ENCODE measurements at regions not wholly inside any gene's neighbourhood (a gene's known extent, or its start where the extent isn't known, plus 50 kb on each side); places are given as distances from the start of the nearest gene placed in this dataset.

DNA sequence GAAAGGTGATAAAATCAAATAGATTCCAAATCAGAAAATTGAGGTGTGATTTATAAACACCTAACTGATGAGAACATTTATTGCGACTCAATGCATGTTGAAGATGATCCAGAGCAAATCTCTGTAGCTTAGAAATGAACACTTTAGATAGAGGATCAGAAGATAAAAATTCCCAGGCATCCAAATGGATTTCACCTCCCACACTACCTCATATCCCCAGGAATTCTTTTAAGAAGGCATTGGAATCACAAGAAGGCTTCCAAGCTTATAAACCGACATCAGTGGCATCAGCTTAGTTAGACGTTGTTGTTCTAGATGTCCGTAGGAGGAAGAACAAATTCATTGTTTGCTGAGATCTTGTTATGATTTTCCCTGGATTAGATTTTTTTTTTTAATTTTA, 154.4 kb downstream of the EBLN2 start:
- Histone ChIP-seq H3K4ac (ENCODE audit: low read length) (no peak overlapping the region), H2BK12ac (ENCODE audit: low read length) (no peak overlapping the region), H2BK5ac (ENCODE audit: low read length) (no peak overlapping the region), H2BK120ac (ENCODE audit: low read depth, low read length) (no peak overlapping the region), H4K8ac (ENCODE audit: low read depth, low read length) (no peak overlapping the region), H2AFZ (ENCODE audit: low read length) (no peak overlapping the region), H3K79me1 (ENCODE audit: low read depth, low read length) (no peaks in the 10 kb centered on the region), H2AK5ac (ENCODE audit: low read depth, low read length) (no peak overlapping the region), H3K23ac (ENCODE audit: low read depth, low read length, poor library complexity) (no peak overlapping the region), H3K4me1 (ENCODE audit: control insufficient read depth in 2 of 2, insufficient read depth in 1 of 2, low read depth in 1 of 2, low read length in 2 of 2) (peaks cover 0 to under 1% of the 10 kb centered on the region in 2 donors), H2BK15ac (ENCODE audit: low read length) (no peak overlapping the region), H3K4me3 (ENCODE audit: low read length in 2 of 2) (no peak overlapping the region), H3K27ac (replicated peaks; ENCODE audit: low read length) (no peak overlapping the region), H3K9ac (ENCODE audit: low read depth, low read length, poor library complexity) (no peak overlapping the region), H3K36me3 (replicated peaks in 1 of 2; ENCODE audit: control insufficient read depth in 2 of 2, insufficient read depth in 2 of 2, low read length in 2 of 2) (no peaks in the 10 kb centered on the region), H3K14ac (ENCODE audit: low read length) (no peak overlapping the region), H3K18ac (ENCODE audit: low read length) (no peak overlapping the region), H3K9me3 (replicated peaks in 1 of 2; ENCODE audit: control insufficient read depth in 2 of 2, insufficient read depth in 1 of 2, low read depth in 1 of 2, low read length in 2 of 2) (no peaks in the 10 kb centered on the region), H3K27me3 (ENCODE audit: control insufficient read depth in 3 of 3, insufficient read depth in 3 of 3, low read depth in 1 of 3, low read length in 3 of 3) (no peaks in the 10 kb centered on the region), H4K91ac (ENCODE audit: low read depth, low read length, poor library complexity) (no peak overlapping the region), H3K4me2 (ENCODE audit: insufficient read depth, low read length, poor library complexity, severe bottlenecking) (no peak overlapping the region)
- no CpG with 5 or more reads among the region's 4 CpGs for WGBS, 2 donors (ENCODE audit: extremely low coverage in 2 of 2, insufficient read length in 2 of 2, insufficient replicate concordance in 1 of 2)
- no peak for DNase-seq (ENCODE audit: low spot score)

- Histone ChIP-seq H3K27me3 (ENCODE audit: control insufficient read depth in 3 of 3, insufficient read depth in 3 of 3, low read depth in 1 of 3, low read length in 3 of 3) (no peaks in the 10 kb centered on the region), H2AFZ (ENCODE audit: low read length) (no peak overlapping the region), H3K4me1 (ENCODE audit: control insufficient read depth in 2 of 2, insufficient read depth in 1 of 2, low read depth in 1 of 2, low read length in 2 of 2) (no peaks in the 10 kb centered on the region), H2BK15ac (ENCODE audit: low read length) (no peak overlapping the region), H2AK5ac (ENCODE audit: low read depth, low read length) (no peak overlapping the region), H3K79me1 (ENCODE audit: low read depth, low read length) (no peaks in the 10 kb centered on the region), H2BK12ac (ENCODE audit: low read length) (no peak overlapping the region), H2BK120ac (ENCODE audit: low read depth, low read length) (no peak overlapping the region), H3K14ac (ENCODE audit: low read length) (no peak overlapping the region), H2BK5ac (ENCODE audit: low read length) (no peak overlapping the region), H4K8ac (ENCODE audit: low read depth, low read length) (no peak overlapping the region), H3K18ac (ENCODE audit: low read length) (no peak overlapping the region), H3K4ac (ENCODE audit: low read length) (no peak overlapping the region), H4K91ac (ENCODE audit: low read depth, low read length, poor library complexity) (no peak overlapping the region), H3K9me3 (replicated peaks in 1 of 2; ENCODE audit: control insufficient read depth in 2 of 2, insufficient read depth in 1 of 2, low read depth in 1 of 2, low read length in 2 of 2) (no peaks in the 10 kb centered on the region), H3K23ac (ENCODE audit: low read depth, low read length, poor library complexity) (no peak overlapping the region), H3K27ac (replicated peaks; ENCODE audit: low read length) (no peak overlapping the region), H3K9ac (ENCODE audit: low read depth, low read length, poor library complexity) (no peak overlapping the region), H3K4me3 (ENCODE audit: low read length in 2 of 2) (no peak overlapping the region), H3K4me2 (ENCODE audit: insufficient read depth, low read length, poor library complexity, severe bottlenecking) (no peak overlapping the region), H3K36me3 (replicated peaks in 1 of 2; ENCODE audit: control insufficient read depth in 2 of 2, insufficient read depth in 2 of 2, low read length in 2 of 2) (no peaks in the 10 kb centered on the region)
- WGBS, 2 donors (ENCODE audit: extremely low coverage in 2 of 2, insufficient read length in 2 of 2, insufficient replicate concordance in 1 of 2): no CpG with 5 or more reads among the region's 1 CpG
- DNase-seq (ENCODE audit: low spot score): no peak
Observed at GRCh38 chr3:73216310-73216709, 154.9 kb downstream of the EBLN2 start.

GRCh38 chr3:73222126-73222525, 160.7 kb downstream of the EBLN2 start:
- H3K4ac ChIP-seq (ENCODE audit: low read length): no peak overlapping the region
- no CpG with 5 or more reads among the region's 4 CpGs for WGBS, 2 donors (ENCODE audit: extremely low coverage in 2 of 2, insufficient read length in 2 of 2, insufficient replicate concordance in 1 of 2)
- DNase-seq (ENCODE audit: low spot score): no peak
- no peak overlapping the region for H2BK15ac ChIP-seq (ENCODE audit: low read length)
- no peaks in the 10 kb centered on the region for H3K79me1 ChIP-seq (ENCODE audit: low read depth, low read length)
- peaks cover 0 to 7% of the 10 kb centered on the region in 2 donors for H3K4me1 ChIP-seq (ENCODE audit: control insufficient read depth in 2 of 2, insufficient read depth in 1 of 2, low read depth in 1 of 2, low read length in 2 of 2)
- no peak overlapping the region for H3K9ac ChIP-seq (ENCODE audit: low read depth, low read length, poor library complexity)
- H3K27ac ChIP-seq (replicated peaks; ENCODE audit: low read length): no peak overlapping the region
- no peak overlapping the region for H4K91ac ChIP-seq (ENCODE audit: low read depth, low read length, poor library complexity)
- no peak overlapping the region for H2AK5ac ChIP-seq (ENCODE audit: low read depth, low read length)
- no peaks in the 10 kb centered on the region for H3K36me3 ChIP-seq (replicated peaks in 1 of 2; ENCODE audit: control insufficient read depth in 2 of 2, insufficient read depth in 2 of 2, low read length in 2 of 2)
- no peak overlapping the region for H3K4me3 ChIP-seq (ENCODE audit: low read length in 2 of 2)
- no peak overlapping the region for H3K23ac ChIP-seq (ENCODE audit: low read depth, low read length, poor library complexity)
- no peaks in the 10 kb centered on the region for H3K27me3 ChIP-seq (ENCODE audit: control insufficient read depth in 3 of 3, insufficient read depth in 3 of 3, low read depth in 1 of 3, low read length in 3 of 3)
- no peak overlapping the region for H2BK5ac ChIP-seq (ENCODE audit: low read length)
- no peak overlapping the region for H3K4me2 ChIP-seq (ENCODE audit: insufficient read depth, low read length, poor library complexity, severe bottlenecking)
- H3K14ac ChIP-seq (ENCODE audit: low read length): no peak overlapping the region
- no peak overlapping the region for H4K8ac ChIP-seq (ENCODE audit: low read depth, low read length)
- H2AFZ ChIP-seq (ENCODE audit: low read length): no peak overlapping the region
- no peak overlapping the region for H2BK12ac ChIP-seq (ENCODE audit: low read length)
- peaks cover 0 to 2% of the 10 kb centered on the region in 2 donors for H3K9me3 ChIP-seq (replicated peaks in 1 of 2; ENCODE audit: control insufficient read depth in 2 of 2, insufficient read depth in 1 of 2, low read depth in 1 of 2, low read length in 2 of 2)
- no peak overlapping the region for H3K18ac ChIP-seq (ENCODE audit: low read length)
- no peak overlapping the region for H2BK120ac ChIP-seq (ENCODE audit: low read depth, low read length)

- no peak for DNase-seq (ENCODE audit: low spot score)
- Histone ChIP-seq H2AK5ac (ENCODE audit: low read depth, low read length) (no peak overlapping the region), H3K9me3 (replicated peaks in 1 of 2; ENCODE audit: control insufficient read depth in 2 of 2, insufficient read depth in 1 of 2, low read depth in 1 of 2, low read length in 2 of 2) (peaks cover 0 to 2% of the 10 kb centered on the region in 2 donors), H3K4me3 (ENCODE audit: low read length in 2 of 2) (no peak overlapping the region), H2BK12ac (ENCODE audit: low read length) (no peak overlapping the region), H4K91ac (ENCODE audit: low read depth, low read length, poor library complexity) (no peak overlapping the region), H2BK5ac (ENCODE audit: low read length) (no peak overlapping the region), H3K4me2 (ENCODE audit: insufficient read depth, low read length, poor library complexity, severe bottlenecking) (no peak overlapping the region), H3K23ac (ENCODE audit: low read depth, low read length, poor library complexity) (no peak overlapping the region), H3K18ac (ENCODE audit: low read length) (no peak overlapping the region), H3K27me3 (ENCODE audit: control insufficient read depth in 3 of 3, insufficient read depth in 3 of 3, low read depth in 1 of 3, low read length in 3 of 3) (no peaks in the 10 kb centered on the region), H2BK120ac (ENCODE audit: low read depth, low read length) (no peak overlapping the region), H2BK15ac (ENCODE audit: low read length) (no peak overlapping the region), H3K14ac (ENCODE audit: low read length) (no peak overlapping the region), H3K9ac (ENCODE audit: low read depth, low read length, poor library complexity) (no peak overlapping the region), H3K27ac (replicated peaks; ENCODE audit: low read length) (no peak overlapping the region), H3K4me1 (ENCODE audit: control insufficient read depth in 2 of 2, insufficient read depth in 1 of 2, low read depth in 1 of 2, low read length in 2 of 2) (peaks cover 0 to 16% of the 10 kb centered on the region in 2 donors), H3K36me3 (replicated peaks in 1 of 2; ENCODE audit: control insufficient read depth in 2 of 2, insufficient read depth in 2 of 2, low read length in 2 of 2) (no peaks in the 10 kb centered on the region), H3K4ac (ENCODE audit: low read length) (no peak overlapping the region), H2AFZ (ENCODE audit: low read length) (no peak overlapping the region), H4K8ac (ENCODE audit: low read depth, low read length) (no peak overlapping the region), H3K79me1 (ENCODE audit: low read depth, low read length) (no peaks in the 10 kb centered on the region)
- no CpG with 5 or more reads among the region's 8 CpGs for WGBS, 2 donors (ENCODE audit: extremely low coverage in 2 of 2, insufficient read length in 2 of 2, insufficient replicate concordance in 1 of 2)
Observed at GRCh38 chr3:73225146-73225855, 163.8 kb downstream of the EBLN2 start.

Measured in neuronal stem cell (in vitro differentiated cells).